Keratinocyte (primary cell): ENCODE measurements at regions not wholly inside any gene's neighbourhood (a gene's known extent, or its start where the extent isn't known, plus 50 kb on each side); places are given as distances from the start of the nearest gene placed in this dataset.

Source experiments
- DNase-seq: peaks from one replicate; pipeline ENCODE4 v3.0.0-alpha.2; 2011; ENCODE audit warnings: low read depth, missing footprints, low spot score
- FAIRE-seq: peaks from 2 replicates; lab custom pipeline; 2011; peaks lifted over from hg19 to GRCh38; lab: Jason Lieb, UNC
- H2AFZ ChIP-seq: 2 replicates; pipeline ENCODE4 v1.6.0; 2012; ENCODE audit warnings: low read length, control low read depth, inconsistent platforms; ENCODE audit not compliant: control insufficient read depth
- H3K27ac ChIP-seq: 2 replicates; pipeline ENCODE4 v1.5.1; 2011; ENCODE audit warnings: low read length; ENCODE audit not compliant: control insufficient read depth, insufficient read depth
- H3K27me3 ChIP-seq: 3 replicates; pipeline ENCODE4 v1.6.0; 2011; ENCODE audit warnings: low read length; ENCODE audit not compliant: control insufficient read depth, insufficient read depth; ENCODE audit errors: extremely low read depth
- H3K36me3 ChIP-seq, 2 experiments: 2 replicates in 1 of 2; 3 replicates in 1 of 2; pipeline ENCODE4 v1.5.1; 2011; ENCODE audit warnings: low read length in 2 of 2, mild to moderate bottlenecking in 1 of 2; ENCODE audit not compliant: control insufficient read depth in 2 of 2, insufficient read depth in 2 of 2; ENCODE audit errors: extremely low read depth in 1 of 2
- H3K4me1 ChIP-seq: 3 replicates; pipeline ENCODE4 v1.5.1; 2011; ENCODE audit warnings: low read length; ENCODE audit not compliant: control insufficient read depth, insufficient read depth; ENCODE audit errors: extremely low read depth
- H3K4me2 ChIP-seq: 3 replicates; pipeline ENCODE4 v1.6.0; 2011; ENCODE audit warnings: low read depth, low read length; ENCODE audit not compliant: control insufficient read depth, insufficient read depth; ENCODE audit errors: extremely low read depth
- H3K4me3 ChIP-seq, 3 experiments: fragments of 200-600 bp in 1 of 3; sonication (generic) in 1 of 3; 2 replicates in 2 of 3; 3 replicates in 1 of 3; pipeline ENCODE4 v1.5.1; 2011 to 2016; ENCODE audit warnings: low read length in 3 of 3, mild to moderate bottlenecking in 3 of 3, control low read depth in 2 of 3, inconsistent platforms in 1 of 3, low read depth in 1 of 3, mixed read lengths in 1 of 3, mixed run types in 1 of 3, moderate library complexity in 1 of 3; ENCODE audit not compliant: control insufficient read depth in 2 of 3, insufficient read depth in 2 of 3; ENCODE audit errors: extremely low read depth in 1 of 3
- H3K79me2 ChIP-seq: 2 replicates; pipeline ENCODE4 v1.6.0; 2012; ENCODE audit warnings: low read length; ENCODE audit not compliant: control insufficient read depth, insufficient read depth
- H3K9ac ChIP-seq: 3 replicates; pipeline ENCODE4 v1.6.0; 2011; ENCODE audit warnings: low read length; ENCODE audit not compliant: control insufficient read depth, insufficient read depth; ENCODE audit errors: extremely low read depth
- H3K9me1 ChIP-seq: 3 replicates; pipeline ENCODE4 v1.6.0; 2011; ENCODE audit warnings: low read length; ENCODE audit not compliant: control insufficient read depth, insufficient read depth; ENCODE audit errors: extremely low read depth
- H3K9me3 ChIP-seq: 2 replicates; pipeline ENCODE4 v1.5.1; 2012; ENCODE audit warnings: low read depth, low read length; ENCODE audit not compliant: control insufficient read depth
- H4K20me1 ChIP-seq: 3 replicates; pipeline ENCODE4 v1.6.0; 2011; ENCODE audit warnings: low read length; ENCODE audit not compliant: control insufficient read depth, insufficient read depth; ENCODE audit errors: extremely low read depth
- EZH2 ChIP-seq: IDR thresholded peaks from one replicate; pipeline ENCODE4 v1.6.1; 2012; ENCODE audit warnings: inconsistent platforms, mild to moderate bottlenecking, low read length, moderate library complexity
- dilution Hi-C: fragments of 300-500 bp; cut with MboI; formaldehyde crosslinking; loops from one replicate; pipeline ENCODE4 v1.7.0; 2020; ENCODE audit warnings: low sequenced_read_pairs; ENCODE audit not compliant: extremely low pct_ligation_motif_present
- TF ChIP-seq, protein P1 (sequence below), 3 experiments: IDR thresholded peaks in 1 of 3; conservative IDR thresholded peaks in 1 of 3; optimal IDR thresholded peaks in 1 of 3; 2 replicates in 2 of 3; 3 replicates in 1 of 3; pipeline versions ENCODE3 to v1.5.1; 2011; ENCODE audit warnings: low read length in 3 of 3, mild to moderate bottlenecking in 3 of 3, moderate library complexity in 2 of 3, control low read depth in 1 of 3, inconsistent platforms in 1 of 3; ENCODE audit not compliant: insufficient read depth in 2 of 3; ENCODE audit errors: extremely low read depth in 1 of 3

DNA sequence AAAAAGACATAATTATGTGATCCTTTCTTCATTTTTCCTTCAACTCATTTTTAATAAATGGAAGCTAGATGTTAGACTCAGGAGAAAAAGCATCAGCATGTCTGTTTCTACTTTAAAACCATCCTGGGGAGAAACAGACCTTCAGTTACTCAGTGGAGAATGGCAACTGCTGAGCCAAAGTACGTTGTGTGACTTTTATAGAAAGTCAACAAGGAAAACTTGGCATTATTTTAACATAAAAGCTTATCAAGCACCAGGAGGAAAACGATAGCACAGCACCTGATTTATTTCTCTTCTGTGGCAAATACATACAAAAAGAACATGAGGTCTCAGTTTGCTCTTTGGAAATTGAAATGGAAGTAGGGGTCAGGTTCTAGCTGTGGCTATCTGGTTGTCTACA lies 115.3 kb upstream of the RIPOR2 start:
- H3K9ac ChIP-seq = no peak overlapping the region
- FAIRE-seq (no peak), DNase-seq (no peak)
- H4K20me1 ChIP-seq = no peaks in the 10 kb centered on the region
- H3K9me1 ChIP-seq = no peaks in the 10 kb centered on the region
- H3K79me2 ChIP-seq = no peaks in the 10 kb centered on the region
- no peak overlapping the region for H3K4me2 ChIP-seq
- no peak overlapping the region for H2AFZ ChIP-seq
- H3K4me3 ChIP-seq = no peak overlapping the region
- no peak for TF ChIP-seq EZH2
- TF ChIP-seq, protein P1, sequence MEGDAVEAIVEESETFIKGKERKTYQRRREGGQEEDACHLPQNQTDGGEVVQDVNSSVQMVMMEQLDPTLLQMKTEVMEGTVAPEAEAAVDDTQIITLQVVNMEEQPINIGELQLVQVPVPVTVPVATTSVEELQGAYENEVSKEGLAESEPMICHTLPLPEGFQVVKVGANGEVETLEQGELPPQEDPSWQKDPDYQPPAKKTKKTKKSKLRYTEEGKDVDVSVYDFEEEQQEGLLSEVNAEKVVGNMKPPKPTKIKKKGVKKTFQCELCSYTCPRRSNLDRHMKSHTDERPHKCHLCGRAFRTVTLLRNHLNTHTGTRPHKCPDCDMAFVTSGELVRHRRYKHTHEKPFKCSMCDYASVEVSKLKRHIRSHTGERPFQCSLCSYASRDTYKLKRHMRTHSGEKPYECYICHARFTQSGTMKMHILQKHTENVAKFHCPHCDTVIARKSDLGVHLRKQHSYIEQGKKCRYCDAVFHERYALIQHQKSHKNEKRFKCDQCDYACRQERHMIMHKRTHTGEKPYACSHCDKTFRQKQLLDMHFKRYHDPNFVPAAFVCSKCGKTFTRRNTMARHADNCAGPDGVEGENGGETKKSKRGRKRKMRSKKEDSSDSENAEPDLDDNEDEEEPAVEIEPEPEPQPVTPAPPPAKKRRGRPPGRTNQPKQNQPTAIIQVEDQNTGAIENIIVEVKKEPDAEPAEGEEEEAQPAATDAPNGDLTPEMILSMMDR (optimal IDR thresholded peaks at IDR 0.05 in 1 of 3, IDR thresholded peaks at IDR 0.05 in 1 of 3, conservative IDR thresholded peaks at IDR 0.05 in 1 of 3; ENCODE audit: extremely low read depth in 1 of 3, insufficient read depth in 2 of 3, low read length in 3 of 3) = no peak
- H3K4me1 ChIP-seq = no peaks in the 10 kb centered on the region
- H3K27me3 ChIP-seq = no peaks in the 10 kb centered on the region
- H3K27ac ChIP-seq = no peak overlapping the region
- H3K36me3 ChIP-seq = no peaks in the 10 kb centered on the region
- no peaks in the 10 kb centered on the region for H3K9me3 ChIP-seq
- dilution Hi-C loops = no loop called here

DNA sequence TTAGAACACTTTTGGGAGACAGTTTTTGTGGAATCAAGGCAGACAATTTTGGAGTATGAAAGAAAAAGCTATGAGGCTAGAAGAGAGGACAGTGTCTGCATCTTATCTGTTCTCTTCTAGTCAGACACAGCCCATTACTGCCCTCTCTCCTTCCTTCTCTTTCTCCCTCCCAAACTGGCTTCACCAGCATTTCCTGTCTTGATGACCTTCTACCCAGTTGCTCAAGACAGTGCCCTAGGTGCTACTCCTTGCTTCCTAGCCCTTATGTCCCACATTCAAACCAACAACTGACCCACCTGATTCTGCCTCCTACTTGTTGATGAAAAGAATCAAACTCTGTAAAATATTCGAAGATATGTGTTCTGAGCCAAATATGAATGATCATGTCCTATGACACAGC lies 116.4 kb upstream of the RIPOR2 start:
- no peaks in the 10 kb centered on the region for H3K9me3 ChIP-seq
- TF ChIP-seq, protein P1 (optimal IDR thresholded peaks at IDR 0.05 in 1 of 3, IDR thresholded peaks at IDR 0.05 in 1 of 3, conservative IDR thresholded peaks at IDR 0.05 in 1 of 3; ENCODE audit: extremely low read depth in 1 of 3, insufficient read depth in 2 of 3, low read length in 3 of 3) = no peak
- TF ChIP-seq EZH2 = no peak
- DNase-seq = no peak
- no peaks in the 10 kb centered on the region for H3K9me1 ChIP-seq
- no peaks in the 10 kb centered on the region for H4K20me1 ChIP-seq
- no peaks in the 10 kb centered on the region for H3K79me2 ChIP-seq
- no peak for FAIRE-seq
- H3K4me2 ChIP-seq = no peak overlapping the region
- H3K27ac ChIP-seq = no peak overlapping the region
- H3K4me1 ChIP-seq = no peaks in the 10 kb centered on the region
- H3K9ac ChIP-seq = no peak overlapping the region
- H3K27me3 ChIP-seq = no peaks in the 10 kb centered on the region
- no peak overlapping the region for H3K4me3 ChIP-seq
- H2AFZ ChIP-seq = no peak overlapping the region
- dilution Hi-C loops = no loop called here
- H3K36me3 ChIP-seq = no peaks in the 10 kb centered on the region
